H9 (cell line): ENCODE measurements at regions not wholly inside any gene's neighbourhood (a gene's known extent, or its start where the extent isn't known, plus 50 kb on each side); places are given as distances from the start of the nearest gene placed in this dataset.

ENCODE experiments used
- DNase-seq: peaks from one replicate; pipeline ENCODE4 v3.0.0-alpha.2; 2017
- H2AFZ ChIP-seq: one replicate; pipeline ENCODE4 v1.6.1; 2013; ENCODE audit warnings: mild to moderate bottlenecking, low read length, control low read depth, moderate library complexity
- H2AK5ac ChIP-seq: 2 replicates; pipeline ENCODE4 v1.6.1; 2013; ENCODE audit warnings: low read length, control low read depth, mixed read lengths; ENCODE audit not compliant: insufficient read length
- H2BK120ac ChIP-seq: one replicate; pipeline ENCODE4 v1.6.1; 2013; ENCODE audit warnings: low read depth, mild to moderate bottlenecking, low read length, control low read depth, inconsistent platforms; ENCODE audit not compliant: poor library complexity, severe bottlenecking
- H2BK12ac ChIP-seq: 2 replicates; pipeline ENCODE4 v1.6.1; 2013; ENCODE audit warnings: low read length, control low read depth, mixed read lengths, low read depth; ENCODE audit not compliant: insufficient read length
- H2BK15ac ChIP-seq: 2 replicates; pipeline ENCODE4 v1.6.1; 2013; ENCODE audit warnings: low read depth, low read length, control low read depth
- H2BK20ac ChIP-seq: one replicate; pipeline ENCODE4 v1.6.1; 2013; ENCODE audit warnings: low read depth, mild to moderate bottlenecking, low read length, control low read depth, inconsistent platforms; ENCODE audit not compliant: poor library complexity, severe bottlenecking
- H2BK5ac ChIP-seq: 2 replicates; pipeline ENCODE4 v1.6.1; 2013; ENCODE audit warnings: low read length, control low read depth, mixed read lengths; ENCODE audit not compliant: insufficient read length
- H3K14ac ChIP-seq: 2 replicates; pipeline ENCODE4 v1.6.1; 2013; ENCODE audit warnings: low read length, control low read depth; ENCODE audit not compliant: insufficient read depth
- H3K18ac ChIP-seq: 2 replicates; pipeline ENCODE4 v1.6.1; 2013; ENCODE audit warnings: low read depth, mild to moderate bottlenecking, mixed read lengths, low read length, control low read depth; ENCODE audit not compliant: insufficient read length
- H3K23ac ChIP-seq: 2 replicates; pipeline ENCODE4 v1.6.1; 2013; ENCODE audit warnings: low read length, control low read depth, mixed read lengths, low read depth; ENCODE audit not compliant: insufficient read length
- H3K23me2 ChIP-seq: 2 replicates; pipeline ENCODE4 v1.6.1; 2013; ENCODE audit warnings: low read depth, mild to moderate bottlenecking, mixed read lengths, low read length, control low read depth; ENCODE audit not compliant: insufficient read length, poor library complexity, severe bottlenecking
- H3K27ac ChIP-seq: 2 replicates; pipeline ENCODE4 v1.5.1; 2013; ENCODE audit warnings: low read length, control low read depth, mixed read lengths, low read depth; ENCODE audit not compliant: insufficient read length
- H3K27me3 ChIP-seq: 2 replicates; pipeline ENCODE4 v1.6.1; 2013; ENCODE audit warnings: low read length, control low read depth, inconsistent platforms; ENCODE audit not compliant: insufficient read depth
- H3K4ac ChIP-seq: 2 replicates; pipeline ENCODE4 v1.6.1; 2013; ENCODE audit warnings: low read depth, mild to moderate bottlenecking, control low read depth, inconsistent platforms, low read length, moderate library complexity
- H3K4me1 ChIP-seq: 2 replicates; pipeline ENCODE4 v1.6.1; 2013; ENCODE audit warnings: low read length, control low read depth, inconsistent platforms; ENCODE audit not compliant: insufficient read depth
- H3K4me2 ChIP-seq: 2 replicates; pipeline ENCODE4 v1.6.1; 2013; ENCODE audit warnings: low read length, control low read depth, mixed read lengths; ENCODE audit not compliant: insufficient read length, insufficient read depth
- H3K56ac ChIP-seq: 2 replicates; pipeline ENCODE4 v1.6.1; 2013; ENCODE audit warnings: low read depth, mild to moderate bottlenecking, mixed read lengths, low read length, control low read depth; ENCODE audit not compliant: insufficient read length
- H3K79me1 ChIP-seq: 2 replicates; pipeline ENCODE4 v1.6.1; 2013; ENCODE audit warnings: low read depth, mild to moderate bottlenecking, moderate library complexity, low read length, control low read depth, inconsistent platforms; ENCODE audit not compliant: insufficient read depth, poor library complexity, severe bottlenecking
- H3K79me2 ChIP-seq: 2 replicates; pipeline ENCODE4 v1.6.1; 2013; ENCODE audit warnings: low read length, control low read depth, inconsistent platforms; ENCODE audit not compliant: insufficient read depth
- H3K9ac ChIP-seq: 2 replicates; pipeline ENCODE4 v1.6.1; 2013; ENCODE audit warnings: low read length, control low read depth, mixed read lengths; ENCODE audit not compliant: insufficient read length; ENCODE audit errors: extremely low read depth
- H3K9me3 ChIP-seq: one replicate; pipeline ENCODE4 v1.6.1; 2013; ENCODE audit warnings: low read depth, low read length, inconsistent platforms; ENCODE audit not compliant: control insufficient read depth
- H3T11ph ChIP-seq: one replicate; pipeline ENCODE4 v1.6.1; 2013; ENCODE audit warnings: mild to moderate bottlenecking, low read length, control low read depth, inconsistent platforms
- H4K20me1 ChIP-seq: one replicate; pipeline ENCODE4 v1.6.1; 2013; ENCODE audit not compliant: control insufficient read depth, insufficient read length, insufficient read depth
- H4K5ac ChIP-seq: 2 replicates; pipeline ENCODE4 v1.6.1; 2013; ENCODE audit warnings: low read depth, mild to moderate bottlenecking, mixed read lengths, low read length, control low read depth; ENCODE audit not compliant: insufficient read length
- H4K8ac ChIP-seq: replicated peaks from 2 replicates; pipeline ENCODE4 v1.6.1; 2013; ENCODE audit warnings: low read length, control low read depth, mixed read lengths, low read depth; ENCODE audit not compliant: insufficient read length
- H4K91ac ChIP-seq: 2 replicates; pipeline ENCODE4 v1.6.1; 2013; ENCODE audit warnings: low read depth, mild to moderate bottlenecking, moderate library complexity, mixed read lengths, low read length, control low read depth; ENCODE audit not compliant: insufficient read length
- H3K27ac Mint-ChIP-seq, 3 experiments: 2 replicates in 2 of 3; 3 replicates in 1 of 3; pipeline ENCODE4 v1.8.0; 2020 to 2021; ENCODE audit warnings: mixed read lengths in 3 of 3, mild to moderate bottlenecking in 1 of 3, moderate library complexity in 1 of 3
- H3K27me3 Mint-ChIP-seq: 2 replicates; pipeline ENCODE4 v1.8.0; 2021; ENCODE audit warnings: low read depth, mild to moderate bottlenecking, moderate library complexity, mixed read lengths
- H3K36me3 Mint-ChIP-seq, 3 experiments: 2 replicates in 2 of 3; 3 replicates in 1 of 3; pipeline ENCODE4 v1.8.0; 2020 to 2021; ENCODE audit warnings: low read depth in 3 of 3, mixed read lengths in 3 of 3; ENCODE audit not compliant: insufficient read depth in 1 of 3
- H3K4me1 Mint-ChIP-seq, 2 experiments: 2 replicates each; pipeline ENCODE4 v1.8.0; 2020; ENCODE audit warnings: mixed read lengths in 2 of 2
- H3K4me3 Mint-ChIP-seq, 2 experiments: 2 replicates in 1 of 2; 3 replicates in 1 of 2; pipeline ENCODE4 v1.8.0; 2020 to 2021; ENCODE audit warnings: mild to moderate bottlenecking in 2 of 2, mixed read lengths in 2 of 2, moderate library complexity in 1 of 2
- H3K9me3 Mint-ChIP-seq, 2 experiments: 2 replicates in 1 of 2; 3 replicates in 1 of 2; pipeline ENCODE4 v1.8.0; 2020; ENCODE audit warnings: mild to moderate bottlenecking in 2 of 2, mixed read lengths in 2 of 2, moderate library complexity in 1 of 2
- CTCF ChIP-seq: fragments of 200-600 bp; sonication (generic); conservative IDR thresholded peaks from 3 replicates; pipeline ENCODE4 v1.8.0; 2021; ENCODE audit warnings: antibody characterized with exemption, mild to moderate bottlenecking
- WGBS: extraction: QIAGEN DNeasy Blood & Tissue Kit; methylation state at CpG from one replicate; pipeline ENCODE4 v1.1.7; 2013; ENCODE audit warnings: missing lambda C conversion rate, low lambda C conversion rate, mixed read lengths; ENCODE audit not compliant: insufficient read length; ENCODE audit errors: extremely low coverage; 5-methylcytosine and 5-hydroxymethylcytosine counted together

GRCh38 chr3:168405288-168405687 lies 309.6 kb upstream of the GOLIM4 start:
- H4K20me1 ChIP-seq = no peaks in the 10 kb centered on the region
- H3K27ac ChIP-seq = no peak overlapping the region
- no peak overlapping the region for H2BK15ac ChIP-seq
- H3K27me3 Mint-ChIP-seq = no peaks in the 10 kb centered on the region
- H2BK5ac ChIP-seq = no peak overlapping the region
- no peak for TF ChIP-seq CTCF
- H3K4me1 Mint-ChIP-seq = peaks cover 5% of the 10 kb centered on the region in 2 experiments
- H3K23me2 ChIP-seq = no peaks in the 10 kb centered on the region
- H3T11ph ChIP-seq = no peak overlapping the region
- H3K23ac ChIP-seq = no peak overlapping the region
- H3K14ac ChIP-seq = no peak overlapping the region
- H3K4me3 Mint-ChIP-seq = no peak overlapping the region
- peak overlapping the region in 1 of 3 experiments; percentile 39; a peak in 2 of 7 replicates for H3K27ac Mint-ChIP-seq
- no peaks in the 10 kb centered on the region for H3K79me2 ChIP-seq
- H4K91ac ChIP-seq = no peak overlapping the region
- H3K79me1 ChIP-seq = no peaks in the 10 kb centered on the region
- no peak overlapping the region for H3K9ac ChIP-seq
- H3K56ac ChIP-seq = no peak overlapping the region
- no peaks in the 10 kb centered on the region for H3K9me3 ChIP-seq
- no peak overlapping the region for H2BK120ac ChIP-seq
- H3K4me1 ChIP-seq = peaks cover 4% of the 10 kb centered on the region; the same call in 1 of the 2 replicates
- no peak overlapping the region for H4K5ac ChIP-seq
- peaks cover 0 to 2% of the 10 kb centered on the region in 2 experiments; a peak in 1 of 5 replicates for H3K9me3 Mint-ChIP-seq
- H3K4me2 ChIP-seq = no peak overlapping the region
- H3K36me3 Mint-ChIP-seq = no peaks in the 10 kb centered on the region; a peak in 1 of 7 replicates
- no peak overlapping the region for H2BK20ac ChIP-seq
- no CpG with 5 or more reads among the region's 1 CpG for WGBS
- H3K18ac ChIP-seq = no peak overlapping the region
- no peaks in the 10 kb centered on the region for H3K27me3 ChIP-seq
- DNase-seq = no peak
- no peak overlapping the region for H4K8ac ChIP-seq
- H2AFZ ChIP-seq = no peak overlapping the region
- H2BK12ac ChIP-seq = no peak overlapping the region
- no peak overlapping the region for H3K4ac ChIP-seq
- no peak overlapping the region for H2AK5ac ChIP-seq
